Adrenal gland (tissue), 9 donors: ENCODE measurements at regions not wholly inside any gene's neighbourhood (a gene's known extent, or its start where the extent isn't known, plus 50 kb on each side); places are given as distances from the start of the nearest gene placed in this dataset.

Source experiments
- DNase-seq, 7 donors: peaks; one replicate each; pipeline ENCODE4 v3.0.0-alpha.2; 2019 to 2020
- H3K27ac ChIP-seq, 5 donors: fragments of 200-600 bp; sonication (generic) in 4 of 5; 1 replicate in 3 of 5; 2 replicates in 2 of 5; pipeline versions ENCODE4 v1.5.1 to v1.8.0; 2016 to 2020; ENCODE audit warnings: mild to moderate bottlenecking in 1 of 5
- H3K27me3 ChIP-seq: fragments of 200-600 bp; 2 replicates; pipeline ENCODE4 v1.8.0; 2021
- H3K36me3 ChIP-seq, 2 donors: fragments of 200-600 bp; replicated peaks in 1 of 2; 1 replicate in 1 of 2; 2 replicates in 1 of 2; pipeline versions ENCODE4 v1.5.1 to v1.8.0; 2018 to 2022
- H3K4me1 ChIP-seq, 2 donors: fragments of 200-600 bp; replicated peaks in 1 of 2; 1 replicate in 1 of 2; 2 replicates in 1 of 2; pipeline versions ENCODE4 v1.5.1 to v1.8.0; 2018 to 2021
- H3K4me3 ChIP-seq, 4 donors: fragments of 200-600 bp; sonication (generic) in 3 of 4; one replicate each; pipeline ENCODE4 v1.5.1; 2016 to 2018
- H3K9me3 ChIP-seq, 3 donors: fragments of 200-600 bp; sonication (generic) in 1 of 3; replicated peaks in 1 of 3; 1 replicate in 2 of 3; 2 replicates in 1 of 3; pipeline versions ENCODE4 v1.5.1 to v1.8.0; 2016 to 2021
- CTCF ChIP-seq, 6 experiments: fragments of 450-650 bp in 4 of 6; fragments of 200-600 bp in 2 of 6; sonication (generic) in 1 of 6; IDR thresholded peaks; 1 replicate in 5 of 6; 2 replicates in 1 of 6; pipeline versions ENCODE4 v1.5.1 to v1.8.0; 2016 to 2021; ENCODE audit warnings: antibody characterized with exemption in 6 of 6, mild to moderate bottlenecking in 2 of 6, moderate library complexity in 1 of 6
- POLR2A ChIP-seq, 2 donors: fragments of 450-650 bp; IDR thresholded peaks; one replicate each; pipeline ENCODE4 v1.6.1; 2017; ENCODE audit warnings: antibody characterized with exemption in 2 of 2, mild to moderate bottlenecking in 2 of 2, moderate library complexity in 1 of 2
- WGBS, 4 donors: extraction: QIAGEN DNeasy Blood & Tissue Kit in 2 of 4; methylation state at CpG; one replicate each; pipeline versions ENCODE4 v1.1.5 to v1.1.7; 2013 to 2017; 5-methylcytosine and 5-hydroxymethylcytosine counted together
- intact Hi-C, 2 donors: fragments of 100-400 bp; cut with DNase I; formaldehyde crosslinking; loops; one replicate each; pipeline versions ENCODE4 v1.14.1 to v1.15.0; 2022 to 2023
- donor health status: healthy with polysubstance abuse.
- donor health status: Bipolar disorder and iron deficiency.
- donor health status: DM: yes; HTN: yes; CAD: no.
- donor health status: DM: no; HTN: no; CAD: no.
- donor health status: DM: no; HTN: no; CAD: no.

GRCh38 chr10:88165849-88166271 lies 302.4 kb downstream of the PTEN start:
- no peak for DNase-seq
- Histone ChIP-seq H3K27me3 (no peaks in the 10 kb centered on the region), H3K27ac (no peak overlapping the region), H3K4me1 (peaks cover 0 to 12% of the 10 kb centered on the region in 2 donors), H3K4me3 (no peak overlapping the region), H3K36me3 (no peaks in the 10 kb centered on the region), H3K9me3 (no peaks in the 10 kb centered on the region)
- no peak for TF ChIP-seq CTCF (IDR thresholded peaks at IDR 0.05)
- TF ChIP-seq POLR2A (IDR thresholded peaks at IDR 0.05), result no peak
- intact Hi-C loops, result no loop called here
- 76 to 87% (median 80%) methylated on average over 7 of the region's 7 CpGs for WGBS, 4 donors

GRCh38 chr10:88168171-88169036 lies 305.0 kb downstream of the PTEN start:
- H3K4me3 ChIP-seq, result no peak overlapping the region
- H3K27me3 ChIP-seq, result no peaks in the 10 kb centered on the region
- no peaks in the 10 kb centered on the region for H3K36me3 ChIP-seq
- no peaks in the 10 kb centered on the region for H3K9me3 ChIP-seq
- intact Hi-C loops, result no loop called here
- no peak for DNase-seq
- WGBS, 4 donors, result 95 to 97% (median 96%) methylated on average over 3 of the region's 3 CpGs
- TF ChIP-seq CTCF (IDR thresholded peaks at IDR 0.05) (no peak), POLR2A (IDR thresholded peaks at IDR 0.05) (no peak)
- peaks cover 0 to 12% of the 10 kb centered on the region in 2 donors for H3K4me1 ChIP-seq
- H3K27ac ChIP-seq, result no peak overlapping the region

- no peaks in the 10 kb centered on the region for H3K36me3 ChIP-seq
- H3K27ac ChIP-seq, result no peak overlapping the region
- no peak for TF ChIP-seq POLR2A (IDR thresholded peaks at IDR 0.05)
- no peak for TF ChIP-seq CTCF (IDR thresholded peaks at IDR 0.05)
- no peak for DNase-seq
- peaks cover 0 to 12% of the 10 kb centered on the region in 2 donors for H3K4me1 ChIP-seq
- no peak overlapping the region for H3K4me3 ChIP-seq
- H3K27me3 ChIP-seq, result no peaks in the 10 kb centered on the region
- no peaks in the 10 kb centered on the region for H3K9me3 ChIP-seq
- intact Hi-C loops, result no loop called here
Observed at GRCh38 chr10:88169037-88169319, 305.6 kb downstream of the PTEN start.

- no peaks in the 10 kb centered on the region for H3K36me3 ChIP-seq
- no peak overlapping the region for H3K27ac ChIP-seq
- no peak for DNase-seq
- peaks cover 0 to 12% of the 10 kb centered on the region in 2 donors for H3K4me1 ChIP-seq
- H3K9me3 ChIP-seq, result no peaks in the 10 kb centered on the region
- intact Hi-C loops, result no loop called here
- 93 to 100% (median 97%) methylated on average over 1 of the region's 1 CpG for WGBS, 4 donors
- H3K27me3 ChIP-seq, result no peaks in the 10 kb centered on the region
- TF ChIP-seq POLR2A (IDR thresholded peaks at IDR 0.05) (no peak), CTCF (IDR thresholded peaks at IDR 0.05) (no peak)
- no peak overlapping the region for H3K4me3 ChIP-seq
Observed at GRCh38 chr10:88170628-88171027, 307.2 kb downstream of the PTEN start.
